ENCODE measurements at regions not wholly inside any gene's neighbourhood (a gene's known extent, or its start where the extent isn't known, plus 50 kb on each side); places are given as distances from the start of the nearest gene placed in this dataset.

GRCh38 chr18:11520536-11520935 lies 88.9 kb upstream of the SLC35G4 start:
- H3K27me3 ChIP-seq, result peaks cover 0 to 7% (median 0%) of the 10 kb centered on the region in 3 donors
- intact Hi-C loops (cut with DNase I; ENCODE audit: low total_unique reads), result no loop called here
- DNase-seq, result no peak
- no peak for TF ChIP-seq CTCF (IDR thresholded peaks at IDR 0.05)
- no peak for TF ChIP-seq EP300 (IDR thresholded peaks at IDR 0.05)
- no peak for TF ChIP-seq POLR2A (IDR thresholded peaks at IDR 0.05)
- TF ChIP-seq POLR2AphosphoS5 (IDR thresholded peaks at IDR 0.05), result no peak
- H3K9me3 ChIP-seq, result no peaks in the 10 kb centered on the region
- no peaks in the 10 kb centered on the region for H3K4me1 ChIP-seq
- H3K36me3 ChIP-seq, result no peaks in the 10 kb centered on the region
- H3K27ac ChIP-seq, result no peak overlapping the region
- WGBS, 5 donors, result 70 to 87% (median 74%) methylated on average over 6 of the region's 6 CpGs
- H3K4me3 ChIP-seq, result no peak overlapping the region

- intact Hi-C loops (cut with DNase I; ENCODE audit: low total_unique reads), result no loop called here
- TF ChIP-seq POLR2A (IDR thresholded peaks at IDR 0.05), result no peak
- TF ChIP-seq CTCF (IDR thresholded peaks at IDR 0.05), result peak in 2 of 7 experiments; percentile 15 to 29
- Histone ChIP-seq H3K36me3 (no peaks in the 10 kb centered on the region), H3K9me3 (no peaks in the 10 kb centered on the region), H3K4me1 (no peaks in the 10 kb centered on the region), H3K4me3 (no peak overlapping the region), H3K27ac (no peak overlapping the region), H3K27me3 (peaks cover 0 to 7% (median 0%) of the 10 kb centered on the region in 3 donors)
- 50 to 57% (median 53%) methylated on average over 24 of the region's 24 CpGs for WGBS, 5 donors
- DNase-seq, result peak in 1 of 2 donors; percentile 65
Measured at GRCh38 chr18:11518788-11519685, 90.4 kb upstream of the SLC35G4 start.

GRCh38 chr18:11517704-11518103 lies 91.7 kb upstream of the SLC35G4 start:
- Histone ChIP-seq H3K36me3 (no peaks in the 10 kb centered on the region), H3K4me3 (no peak overlapping the region), H3K27me3 (peaks cover 0 to 7% (median 0%) of the 10 kb centered on the region in 3 donors), H3K27ac (no peak overlapping the region), H3K4me1 (no peaks in the 10 kb centered on the region), H3K9me3 (no peaks in the 10 kb centered on the region)
- DNase-seq, result no peak
- WGBS, 5 donors, result 62 to 87% (median 70%) methylated on average over 3 of the region's 3 CpGs
- intact Hi-C loops (cut with DNase I; ENCODE audit: low total_unique reads), result no loop called here
- TF ChIP-seq POLR2A (IDR thresholded peaks at IDR 0.05) (no peak), EP300 (IDR thresholded peaks at IDR 0.05) (no peak), POLR2AphosphoS5 (IDR thresholded peaks at IDR 0.05) (no peak), CTCF (IDR thresholded peaks at IDR 0.05) (no peak)

GRCh38 chr18:11516751-11517503 lies 92.5 kb upstream of the SLC35G4 start:
- peak in 1 of 2 donors; percentile 59 for DNase-seq
- 73 to 89% (median 78%) methylated on average over 14 of the region's 14 CpGs for WGBS, 5 donors

More at GRCh38 chr18:11516751-11517503, 92.5 kb upstream of the SLC35G4 start:
- H3K9me3 ChIP-seq, result no peaks in the 10 kb centered on the region
- H3K27ac ChIP-seq, result no peak overlapping the region
- no peaks in the 10 kb centered on the region for H3K36me3 ChIP-seq
- H3K4me1 ChIP-seq, result no peaks in the 10 kb centered on the region
- no peak overlapping the region for H3K4me3 ChIP-seq
- TF ChIP-seq EP300 (IDR thresholded peaks at IDR 0.05), result no peak
- TF ChIP-seq CTCF (IDR thresholded peaks at IDR 0.05), result no peak
- no peak for TF ChIP-seq POLR2A (IDR thresholded peaks at IDR 0.05)
- TF ChIP-seq POLR2AphosphoS5 (IDR thresholded peaks at IDR 0.05), result no peak
- intact Hi-C loops (cut with DNase I; ENCODE audit: low total_unique reads), result no loop called here
- peaks cover 0 to 7% (median 0%) of the 10 kb centered on the region in 3 donors for H3K27me3 ChIP-seq
